NCI-H1417 treated with DMSO at 0.1 percent for 48 hours (cell line): ENCODE measurements at regions not wholly inside any gene's neighbourhood (a gene's known extent, or its start where the extent isn't known, plus 50 kb on each side); places are given as distances from the start of the nearest gene placed in this dataset.

Source experiments
- DNase-seq: peaks from one replicate; lab custom pipeline; 2025; lab: John Stamatoyannopoulos, UW

DNA sequence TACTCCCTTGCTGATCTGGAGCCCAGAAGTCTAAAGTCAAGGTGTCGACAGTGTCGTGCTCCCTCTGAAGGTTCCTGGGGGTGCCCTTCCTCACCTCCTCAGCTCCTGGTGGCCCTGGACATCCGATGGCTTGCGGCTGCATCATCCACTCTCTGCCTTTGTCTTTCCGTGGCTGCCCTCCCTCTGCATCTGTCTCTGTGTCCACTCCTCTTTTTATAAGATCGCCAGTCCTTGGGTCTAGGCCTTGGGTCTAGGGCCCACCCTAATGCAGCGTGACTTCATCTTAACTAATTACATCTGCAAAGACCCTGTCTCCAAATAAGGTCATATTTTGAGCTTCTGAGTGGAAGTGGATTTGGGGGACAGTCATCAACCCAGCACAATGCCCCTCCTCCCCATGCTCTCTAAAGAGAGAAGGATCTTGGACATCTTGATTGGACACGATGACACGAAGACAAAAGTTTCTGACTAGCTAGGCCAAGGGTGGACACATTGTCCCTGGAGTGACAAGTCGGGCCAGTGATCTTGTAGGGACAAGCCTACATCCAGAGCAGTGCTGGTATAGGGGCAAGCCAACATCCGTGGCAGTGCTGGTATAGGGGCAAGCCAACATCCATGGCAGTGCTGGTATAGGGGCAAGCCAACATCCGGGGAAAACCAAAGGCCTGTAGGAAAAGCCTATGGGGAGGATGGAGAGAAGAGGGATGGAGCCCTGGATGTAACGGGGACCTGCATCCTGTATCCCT lies 93.9 kb upstream of the DIO3 start:
- DNase-seq, result no peak

DNA sequence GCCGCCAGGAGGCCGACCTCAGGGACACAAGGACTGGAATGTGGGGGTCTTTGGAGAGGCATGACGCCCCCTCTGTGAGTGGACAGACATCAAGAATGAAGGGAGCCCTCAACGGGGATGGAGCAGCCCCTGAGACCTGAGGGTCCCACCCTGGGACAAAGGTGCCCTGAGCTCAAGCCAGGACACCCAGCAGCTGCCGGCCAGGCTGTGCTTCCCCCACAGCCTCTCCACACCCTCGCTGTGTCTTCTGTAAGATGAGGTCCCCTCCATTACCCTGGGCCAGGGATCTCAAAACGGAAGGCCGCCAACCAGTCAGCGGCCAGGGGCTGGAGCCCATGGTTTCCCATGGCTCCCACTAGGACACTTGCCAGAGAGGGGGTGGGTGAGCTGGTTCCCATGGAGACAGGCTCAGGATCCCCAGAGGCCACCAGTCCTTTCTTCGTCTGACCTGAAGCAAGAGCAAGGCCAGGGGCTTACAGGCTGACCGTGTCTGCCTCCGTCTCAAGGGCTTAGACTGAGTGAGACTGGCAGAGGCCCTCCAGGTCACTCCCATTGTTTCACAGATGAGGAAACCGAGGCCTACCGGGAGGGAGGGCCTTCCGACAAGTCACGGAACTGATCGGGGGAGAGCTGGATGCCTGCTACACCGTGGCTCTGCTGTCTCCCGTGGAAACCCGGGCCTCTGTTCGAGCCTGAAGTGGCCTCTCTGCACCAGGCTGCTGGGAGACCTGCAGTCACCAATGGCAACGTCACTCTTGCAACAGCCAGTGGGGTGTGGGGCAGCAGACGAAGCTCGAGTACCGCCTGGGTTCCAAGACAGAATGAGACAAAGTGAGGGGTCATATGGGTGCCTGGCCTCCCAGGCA lies 91.7 kb upstream of the DIO3 start:
- DNase-seq, result no peak

DNA sequence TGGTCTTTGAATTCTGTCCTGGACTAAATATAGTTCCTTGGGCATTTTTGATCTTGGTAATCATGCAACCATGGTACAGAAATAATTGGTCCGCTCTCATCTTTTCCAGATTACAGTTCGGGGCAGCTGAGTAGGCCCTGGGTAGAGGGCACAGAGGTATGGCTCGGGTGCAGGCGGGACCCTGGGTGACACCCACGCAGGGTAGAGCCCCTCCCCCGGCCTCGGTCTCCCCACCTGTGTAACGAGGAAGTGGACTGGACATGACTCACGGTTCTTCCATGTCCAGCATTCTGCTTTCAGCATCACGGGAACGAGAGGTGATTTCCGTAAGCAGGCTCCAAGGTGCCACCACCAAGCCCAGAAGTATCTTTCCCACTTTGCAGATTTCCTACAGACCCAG lies 91.0 kb upstream of the DIO3 start:
- DNase-seq, result no peak

DNA sequence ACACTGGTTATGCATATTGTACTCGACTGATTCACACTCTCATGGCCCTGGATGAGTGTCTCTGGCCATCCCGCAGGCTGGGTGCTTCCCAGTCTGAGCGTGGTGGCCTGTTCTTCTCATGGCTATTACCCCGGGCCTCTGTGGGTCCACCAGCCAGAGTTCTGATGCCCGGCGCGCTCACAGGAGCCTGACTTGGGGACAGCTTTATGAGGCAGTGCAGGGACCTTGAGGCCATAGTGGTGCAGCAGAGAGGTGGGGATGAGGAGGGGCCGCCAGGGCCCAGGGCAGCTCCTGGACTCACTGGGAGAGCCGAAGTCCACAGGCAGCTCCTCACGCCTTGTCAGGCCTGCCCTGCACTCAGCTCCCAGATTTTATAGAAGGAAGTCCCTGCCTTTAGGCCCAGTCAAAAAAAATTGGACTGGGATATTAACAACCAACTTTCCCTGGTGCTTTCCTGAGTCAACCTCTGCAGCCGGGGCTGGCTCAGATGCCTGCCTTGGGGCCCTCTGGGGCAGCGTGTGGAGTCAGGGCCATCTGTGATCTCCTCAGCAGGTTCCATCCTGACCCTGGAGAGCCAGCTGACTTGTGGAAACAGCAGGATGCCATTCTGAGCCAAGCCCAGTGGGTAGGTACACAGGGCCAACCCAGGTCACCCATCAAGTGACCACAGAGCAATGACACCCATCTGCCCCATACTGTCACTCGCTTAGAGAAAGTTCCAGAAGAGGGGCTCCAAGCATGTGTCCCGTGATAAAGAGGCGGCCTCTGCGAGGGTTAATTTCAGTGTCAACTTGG lies 89.4 kb upstream of the DIO3 start:
- DNase-seq, result no peak

DNA sequence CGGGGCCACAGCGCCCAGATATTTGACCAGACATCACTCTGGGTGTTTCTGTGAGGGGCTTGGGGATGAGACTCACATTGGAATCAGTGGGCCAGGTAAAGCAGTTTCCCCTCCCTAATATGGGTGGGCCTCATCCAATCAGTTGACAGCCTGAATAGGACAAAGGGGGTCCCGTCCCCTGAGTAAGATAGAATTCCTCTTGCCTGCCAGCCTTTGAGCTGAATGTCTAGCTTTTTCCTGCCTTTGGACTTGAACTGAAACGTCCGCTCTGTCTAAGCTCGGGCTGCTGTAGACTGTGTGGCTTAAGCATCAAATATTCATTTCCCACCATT lies 88.8 kb upstream of the DIO3 start:
- DNase-seq, result no peak

DNA sequence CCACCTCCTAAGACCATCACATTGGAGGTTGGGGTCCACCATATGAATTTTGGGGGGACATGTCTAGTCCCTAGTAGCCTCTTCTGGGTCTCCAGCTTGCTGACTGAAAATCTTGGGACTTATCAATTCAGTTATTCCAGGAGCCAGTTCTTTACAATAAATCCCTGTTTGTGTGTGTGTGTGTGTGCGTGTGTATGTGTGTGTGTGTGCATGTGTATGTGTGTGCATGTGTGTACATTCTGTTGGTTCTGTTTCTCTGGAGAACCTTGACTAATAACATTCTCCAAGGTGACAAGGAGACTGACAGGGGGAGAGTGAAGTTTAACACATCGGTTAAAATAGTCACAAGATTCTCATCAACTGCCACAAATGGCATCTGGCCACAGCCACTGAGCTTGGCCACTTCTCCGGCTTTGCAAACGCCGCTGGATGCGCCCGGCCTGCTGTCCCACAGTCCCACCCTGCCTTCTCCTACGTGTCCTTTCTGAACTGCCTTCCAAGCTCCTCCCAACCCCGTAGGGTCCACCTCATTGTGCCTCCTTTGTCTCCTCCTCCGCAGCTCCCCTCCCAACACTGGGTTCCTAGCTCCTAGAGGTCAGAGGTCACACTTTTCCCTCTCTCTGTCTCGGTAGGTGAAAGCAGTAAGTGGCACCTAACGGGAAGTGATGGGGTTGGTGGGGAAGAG lies 88.1 kb upstream of the DIO3 start:
- DNase-seq, result no peak

DNA sequence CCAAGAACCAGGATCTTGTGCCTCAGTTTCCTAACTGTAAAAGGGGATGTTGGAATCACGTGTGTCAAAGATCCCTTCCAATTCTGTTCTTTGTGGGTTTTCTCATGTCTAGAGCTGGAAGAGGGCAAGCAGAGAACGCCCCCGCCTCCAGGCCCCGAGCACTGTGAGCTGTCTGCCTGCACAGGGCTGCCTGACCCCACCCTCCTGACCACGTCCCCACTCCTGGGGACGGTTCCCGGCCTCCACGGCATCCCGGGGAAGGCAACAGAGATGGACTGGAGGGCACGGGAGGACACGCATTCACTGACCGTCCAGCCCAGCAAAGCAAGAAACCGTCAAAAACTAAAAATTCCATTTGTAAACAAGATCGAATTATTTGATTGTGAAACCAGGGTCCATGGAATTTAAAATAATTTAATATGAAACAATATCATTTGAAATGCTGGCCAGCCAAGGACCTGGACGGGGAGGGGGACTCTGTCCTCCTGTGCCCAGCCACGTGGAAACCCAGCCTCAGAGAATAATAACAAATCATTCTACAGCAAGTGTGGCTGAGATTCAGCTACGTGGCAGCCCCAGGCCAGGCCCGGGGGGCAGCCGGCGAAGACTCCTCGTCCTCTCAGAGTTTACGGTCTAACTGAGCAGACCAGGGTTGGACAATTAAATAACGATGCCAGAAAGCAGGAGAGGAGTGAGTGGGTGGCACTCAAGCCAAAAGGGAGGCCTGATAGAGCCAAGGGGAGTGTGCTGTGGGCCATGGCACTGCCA lies 87.3 kb upstream of the DIO3 start:
- DNase-seq, result no peak

DNA sequence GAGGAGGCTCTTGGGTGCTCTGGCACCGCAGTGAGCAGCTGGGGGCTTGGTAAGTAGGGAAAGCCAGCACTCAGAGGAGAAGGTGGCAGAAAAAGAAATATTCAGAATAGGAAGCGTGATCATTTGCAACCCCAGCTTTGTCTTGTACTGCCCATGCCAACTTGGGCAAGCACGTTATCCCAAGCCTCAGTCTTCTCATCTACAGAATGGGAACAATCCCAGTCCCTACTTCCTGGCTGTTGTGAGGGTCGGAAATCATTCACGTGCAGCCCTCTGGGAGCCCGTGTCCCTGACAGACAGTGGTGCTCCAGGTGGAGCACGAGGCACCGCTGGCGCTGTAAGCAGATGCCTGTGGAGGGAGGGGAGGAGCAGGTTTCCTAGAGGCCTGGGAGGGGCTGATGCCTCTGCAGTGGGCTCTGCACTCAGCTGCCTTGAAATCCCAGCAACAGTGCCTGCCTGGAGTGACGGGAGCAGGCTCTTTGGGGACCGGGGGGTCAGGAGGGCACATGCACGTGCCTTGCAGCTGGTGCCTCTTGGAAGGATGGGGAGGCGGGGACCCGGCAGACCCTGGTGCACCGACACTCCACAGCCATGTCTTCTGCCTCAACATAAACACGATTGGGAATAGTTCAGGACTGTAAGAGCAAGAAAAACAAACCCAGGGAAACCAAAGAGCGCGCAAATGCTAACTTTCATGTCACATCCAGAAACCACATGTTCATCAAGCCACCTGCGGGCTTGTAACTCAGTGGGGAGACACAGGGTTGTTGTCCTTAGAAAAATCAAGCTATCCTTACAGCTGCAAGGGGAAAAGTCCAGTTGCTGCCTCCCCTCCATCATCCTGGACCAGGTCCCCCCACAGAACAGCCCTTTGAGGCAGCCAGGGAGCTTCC lies 86.5 kb upstream of the DIO3 start:
- DNase-seq, result no peak

DNA sequence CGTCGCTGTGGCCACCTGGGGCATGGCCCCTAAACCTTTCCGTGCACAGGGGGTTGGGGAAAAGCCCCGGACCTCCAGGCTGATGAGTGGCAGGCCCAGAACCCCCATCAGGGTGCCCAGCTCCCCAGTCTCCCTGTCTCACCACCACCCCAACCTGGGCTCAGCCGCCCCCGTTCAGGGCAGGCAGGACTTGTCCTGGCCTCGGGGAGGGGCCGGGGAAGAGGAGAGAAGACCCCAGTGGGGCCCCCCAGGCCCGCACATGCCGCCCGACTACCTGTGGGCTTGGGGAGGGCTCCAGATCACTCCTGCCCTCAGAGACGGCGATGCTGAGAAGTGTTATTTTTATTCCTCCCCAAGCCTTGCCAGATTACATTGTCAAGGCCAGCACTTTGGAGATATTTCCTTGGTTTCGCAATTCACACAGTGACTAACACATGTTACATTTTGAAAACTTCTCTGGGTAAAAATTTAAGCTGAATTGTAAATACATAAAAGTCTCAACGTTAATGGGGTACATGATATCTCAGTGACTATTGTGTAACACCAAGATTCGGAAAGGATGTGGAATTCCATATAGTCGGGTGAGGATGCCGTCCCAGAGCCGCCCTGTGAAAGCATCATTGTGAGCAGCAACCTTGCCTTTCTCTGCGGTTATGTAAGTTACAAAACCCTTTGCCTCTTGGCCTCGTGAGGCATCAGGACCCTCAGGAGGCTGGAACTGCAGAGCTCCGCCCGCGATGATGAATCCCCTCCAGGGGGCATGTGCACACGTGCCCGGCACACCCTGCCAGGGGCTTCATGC lies 85.6 kb upstream of the DIO3 start:
- no peak for DNase-seq

DNA sequence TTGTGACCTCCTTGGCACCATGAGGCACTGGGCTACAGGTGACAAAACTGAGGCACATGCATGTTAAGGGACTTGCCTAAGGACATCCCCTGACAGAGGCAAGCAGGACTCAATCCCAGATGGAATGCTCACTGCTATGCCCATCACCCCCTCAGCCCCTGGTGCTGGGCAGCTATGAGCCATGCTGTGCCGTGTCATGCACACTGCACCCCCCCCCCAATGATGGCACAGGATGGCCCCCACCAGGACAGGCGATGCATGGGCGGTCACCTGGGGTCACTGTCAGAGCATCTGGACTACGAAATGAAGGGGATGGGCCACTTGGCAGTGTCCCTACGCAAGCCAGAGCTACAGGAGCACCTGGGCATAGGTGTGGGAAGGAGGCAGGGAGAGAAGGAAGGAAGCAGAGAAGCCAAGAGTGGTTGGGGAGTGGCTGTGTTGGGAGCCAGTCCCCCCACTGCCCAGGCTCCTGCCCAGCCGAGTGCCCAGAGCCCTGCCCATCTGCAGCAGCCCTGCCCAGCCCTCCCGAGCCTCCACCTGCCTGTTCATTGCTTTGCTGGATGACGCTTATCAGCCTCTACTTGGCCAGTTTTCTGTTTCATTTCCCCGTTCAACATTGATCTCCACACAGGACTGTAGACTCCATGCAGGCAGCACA lies 84.9 kb upstream of the DIO3 start:
- DNase-seq, result no peak

DNA sequence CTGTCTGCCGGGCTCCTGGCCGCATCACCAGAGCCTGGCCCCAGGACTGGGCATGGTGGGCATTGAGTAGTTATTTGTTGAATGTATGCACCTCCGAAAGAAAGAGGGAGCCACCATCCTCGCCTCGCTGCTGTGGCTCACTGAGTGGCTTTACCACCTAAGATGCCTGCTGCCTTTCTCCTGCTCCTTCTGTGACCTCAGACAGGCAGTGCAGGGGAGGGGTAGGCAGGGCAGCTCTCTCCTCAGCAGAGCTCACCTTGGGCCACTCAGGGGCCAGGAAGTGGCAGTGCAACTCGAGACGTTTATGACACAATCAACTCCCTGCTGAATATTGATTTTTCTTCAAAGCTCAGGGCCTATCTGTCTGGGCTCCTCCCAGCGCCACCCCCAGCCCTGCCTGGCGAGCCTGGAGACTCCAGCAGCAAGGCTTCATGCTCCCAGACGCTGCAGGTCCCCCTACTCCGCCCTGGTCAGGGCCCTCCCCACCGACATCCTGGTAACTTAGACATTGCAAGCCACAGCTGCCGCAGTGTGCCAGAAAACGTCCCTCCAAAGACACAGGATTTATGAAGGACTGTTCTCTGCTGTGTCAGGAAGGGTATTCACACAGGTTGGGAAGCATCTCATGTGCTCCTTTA lies 84.3 kb upstream of the DIO3 start:
- DNase-seq, result no peak

DNA sequence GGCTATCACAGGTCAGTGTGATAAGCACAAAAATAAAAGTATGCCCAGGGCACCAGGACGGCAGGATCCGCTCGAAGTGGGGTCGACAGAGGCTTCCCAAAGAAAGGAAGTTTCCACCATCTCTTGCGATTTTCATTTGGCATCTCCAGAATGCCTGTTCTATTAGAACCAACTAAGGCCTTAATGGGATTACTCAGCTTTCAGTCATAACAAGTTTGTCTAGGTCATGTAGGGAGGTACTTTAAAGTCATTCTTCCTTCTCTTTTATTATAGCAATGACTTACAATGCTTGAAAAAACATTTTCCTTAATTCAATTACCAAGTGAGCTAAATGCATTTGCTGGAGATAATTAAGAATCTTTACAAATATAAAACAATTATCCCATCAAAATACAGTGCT lies 83.6 kb upstream of the DIO3 start:
- DNase-seq, result no peak

DNA sequence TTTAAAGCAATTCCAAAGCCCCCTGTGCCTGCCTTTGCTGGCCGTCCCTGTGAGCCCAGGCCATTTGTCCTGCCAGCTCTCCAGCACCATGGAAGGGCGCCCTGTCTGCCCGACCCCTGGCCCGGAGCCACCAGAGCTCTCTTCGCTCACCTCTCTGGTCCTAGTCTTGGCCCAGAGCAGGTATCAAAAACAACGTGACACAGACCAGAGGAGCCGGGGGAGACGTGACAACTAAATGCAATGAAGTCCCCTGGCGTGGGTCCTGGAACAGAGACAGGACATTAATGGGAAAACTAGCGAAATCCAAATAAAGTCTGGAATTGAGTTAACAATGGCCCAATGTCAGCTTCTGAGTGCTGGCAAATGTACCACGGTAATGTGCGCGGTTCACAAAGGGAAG lies 83.2 kb upstream of the DIO3 start:
- no peak for DNase-seq

DNA sequence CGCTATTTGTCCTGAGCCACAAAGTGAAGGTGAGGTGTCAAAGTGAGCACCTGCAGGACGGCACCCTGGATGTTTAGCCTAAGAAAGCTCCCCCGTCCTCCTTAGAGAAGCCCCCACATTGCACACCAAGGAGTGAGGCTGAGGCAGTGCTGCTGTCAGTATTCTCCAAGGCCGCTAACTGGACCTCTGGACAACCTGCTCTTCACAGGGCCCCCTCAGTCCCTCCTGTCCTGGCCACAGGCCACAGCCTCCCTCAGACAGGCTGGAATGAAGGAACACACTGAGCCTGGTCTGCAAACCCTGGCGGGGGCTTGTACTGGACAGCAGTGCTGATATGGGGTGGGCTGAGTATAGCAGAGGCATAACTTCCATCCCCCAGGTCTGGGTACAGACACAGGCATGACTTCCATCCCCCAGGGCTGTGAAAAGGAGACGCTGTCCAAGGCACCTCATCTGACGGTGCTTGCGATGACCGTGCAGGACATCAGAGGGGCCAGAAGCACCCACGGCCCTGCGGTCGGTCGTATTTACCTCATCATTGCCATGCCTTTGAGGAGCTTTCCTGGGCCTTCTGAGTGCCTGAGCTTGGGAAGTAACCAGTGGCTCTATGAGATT lies 82.4 kb upstream of the DIO3 start:
- no peak for DNase-seq

DNA sequence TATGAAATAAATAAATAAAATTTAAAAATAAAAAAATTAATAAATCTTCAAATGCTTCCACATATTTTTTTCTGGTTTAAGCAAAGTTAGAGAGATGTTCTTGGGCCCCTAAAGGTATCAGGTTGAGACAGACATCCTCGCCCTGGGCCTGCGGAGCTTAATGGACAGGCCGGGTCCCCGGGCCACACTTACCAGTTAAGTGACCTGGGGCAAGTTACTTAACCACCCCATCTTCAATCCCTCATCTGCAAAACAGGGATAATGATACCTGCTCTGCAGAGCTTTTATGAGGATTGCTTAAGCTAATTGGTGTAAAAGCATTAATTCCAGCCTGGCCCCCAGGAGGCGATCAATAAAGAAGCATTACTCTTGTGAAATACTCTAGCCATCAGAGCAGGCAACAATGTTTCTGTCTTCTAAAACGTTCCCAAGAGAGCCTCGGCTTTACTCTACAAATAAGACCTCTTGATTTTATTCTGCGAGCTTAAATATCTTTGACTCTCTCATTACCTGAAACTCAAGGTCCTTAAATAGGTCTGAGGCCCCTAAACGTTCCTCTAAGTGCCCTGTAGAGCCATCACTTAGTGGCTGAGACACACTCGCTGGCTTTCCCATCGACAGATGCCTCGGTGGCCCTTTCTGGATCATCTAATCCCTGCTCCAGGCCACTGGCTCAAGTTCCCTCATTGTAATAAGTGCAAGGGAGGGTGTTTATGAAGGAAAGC lies 81.1 kb upstream of the DIO3 start:
- no peak for DNase-seq

DNA sequence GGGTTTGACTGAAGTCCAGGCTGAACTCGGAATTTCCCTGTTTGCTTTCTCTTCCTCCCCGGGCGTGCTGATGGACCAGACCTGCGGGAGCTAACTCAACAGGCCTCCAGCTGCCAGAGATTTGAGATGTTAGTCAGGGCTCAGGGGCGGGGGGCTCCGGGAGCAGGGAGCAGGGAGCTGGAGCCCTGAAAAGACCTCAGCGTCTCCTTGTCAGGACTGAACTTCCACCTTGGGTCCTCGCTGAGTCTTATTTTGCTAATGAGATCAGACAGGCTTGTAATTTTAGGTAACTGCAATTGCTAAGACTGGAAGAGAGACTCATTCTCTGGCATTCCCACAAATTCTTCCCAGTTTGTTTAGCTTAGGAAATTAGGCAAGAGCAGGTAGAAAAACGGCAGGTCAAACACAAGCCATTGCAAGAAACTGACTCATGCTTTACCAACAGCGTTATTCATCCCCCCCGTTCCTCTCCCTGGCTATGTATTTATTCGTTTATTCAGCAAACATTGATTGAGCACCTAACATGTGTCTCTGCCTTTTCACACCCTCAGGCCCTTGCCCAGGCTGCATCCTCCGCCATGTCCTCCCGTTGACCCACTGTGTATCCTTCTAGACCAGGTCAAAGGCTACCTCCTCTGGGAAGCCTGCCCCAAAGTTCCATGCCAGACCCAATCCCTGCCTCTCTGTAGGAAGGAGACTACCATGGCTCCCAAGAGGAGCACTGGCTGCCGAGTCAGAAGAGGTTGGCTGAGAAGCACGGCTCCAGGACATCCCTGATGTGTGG lies 80.4 kb upstream of the DIO3 start:
- DNase-seq, result no peak

DNA sequence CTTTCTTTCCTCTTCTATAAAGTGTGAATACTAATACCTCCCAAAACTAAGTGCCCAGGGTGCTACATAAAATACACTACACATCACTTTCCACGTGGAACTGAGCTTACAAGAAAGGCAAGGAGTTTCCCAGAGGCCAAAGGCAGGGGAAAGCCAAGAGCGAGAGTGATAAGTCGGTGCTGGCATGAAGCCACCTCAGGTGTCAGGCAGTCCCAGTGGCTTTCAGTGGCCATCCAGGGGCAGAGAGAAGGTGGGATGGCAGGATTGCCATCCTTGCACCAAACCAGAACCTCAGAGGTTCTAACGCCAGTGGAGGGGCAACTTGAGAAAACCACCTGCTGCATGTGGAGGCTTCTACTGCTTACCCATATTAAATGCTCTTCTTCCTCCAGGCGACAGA lies 79.7 kb upstream of the DIO3 start:
- no peak for DNase-seq
